CD4-positive, CD25-positive, alpha-beta regulatory T cell (primary cell): ENCODE measurements at regions not wholly inside any gene's neighbourhood (a gene's known extent, or its start where the extent isn't known, plus 50 kb on each side); places are given as distances from the start of the nearest gene placed in this dataset.
A peak's percentile ranks its signal among the peaks of the same experiment; 100 is the strongest.

Source experiments
- ATAC-seq, 2 donors: fragments of 150-1000 bp; cut with Tn5 transposase; one replicate each; pipeline ENCODE4 v1.10.0; 2021; ENCODE audit warnings: low read depth in 2 of 2, moderate number of reproducible peaks in 2 of 2, moderate library complexity in 1 of 2
- DNase-seq, 3 donors: peaks; one replicate each; pipeline versions ENCODE4 v3.0.0 to v3.0.0-alpha.2; 2012 to 2022; ENCODE audit warnings: mixed read lengths in 1 of 3
- H3K27ac ChIP-seq: one replicate; pipeline ENCODE4 v1.7.0; 2013; ENCODE audit warnings: mild to moderate bottlenecking, low read length; ENCODE audit not compliant: insufficient read depth, poor library complexity, severe bottlenecking
- H3K27me3 ChIP-seq: one replicate; pipeline ENCODE4 v1.7.0; 2013; ENCODE audit warnings: low read length; ENCODE audit not compliant: control insufficient read depth, insufficient read depth
- H3K36me3 ChIP-seq: one replicate; pipeline ENCODE4 v1.7.0; 2013; ENCODE audit warnings: mild to moderate bottlenecking, low read length, moderate library complexity; ENCODE audit not compliant: control insufficient read depth, insufficient read depth
- H3K4me1 ChIP-seq: 2 replicates; pipeline ENCODE4 v1.7.0; 2013; ENCODE audit warnings: mild to moderate bottlenecking, low read length; ENCODE audit not compliant: insufficient read depth, control insufficient read depth, poor library complexity, severe bottlenecking
- H3K4me3 ChIP-seq: one replicate; pipeline ENCODE4 v1.7.0; 2013; ENCODE audit warnings: low read depth, mild to moderate bottlenecking, low read length, moderate library complexity
- H3K9me3 ChIP-seq, 2 experiments: 1 replicate in 1 of 2; 2 replicates in 1 of 2; pipeline ENCODE4 v1.7.0; 2013; ENCODE audit warnings: low read length in 2 of 2, mild to moderate bottlenecking in 1 of 2, moderate library complexity in 1 of 2; ENCODE audit not compliant: control insufficient read depth in 2 of 2
- H3K27ac Mint-ChIP-seq, 3 donors: one replicate each; pipeline ENCODE4 v1.8.0; 2020 to 2022; ENCODE audit warnings: mild to moderate bottlenecking in 3 of 3, mixed read lengths in 3 of 3, moderate library complexity in 2 of 3
- H3K27me3 Mint-ChIP-seq: one replicate; pipeline ENCODE4 v1.8.0; 2022; ENCODE audit warnings: mild to moderate bottlenecking, mixed read lengths
- H3K36me3 Mint-ChIP-seq: one replicate; pipeline ENCODE4 v1.8.0; 2020; ENCODE audit warnings: mixed read lengths
- H3K4me1 Mint-ChIP-seq, 4 donors: one replicate each; pipeline ENCODE4 v1.8.0; 2020 to 2022; ENCODE audit warnings: mixed read lengths in 4 of 4, mild to moderate bottlenecking in 1 of 4
- H3K4me3 Mint-ChIP-seq, 4 donors: one replicate each; pipeline ENCODE4 v1.8.0; 2020 to 2022; ENCODE audit warnings: mild to moderate bottlenecking in 4 of 4, mixed read lengths in 4 of 4, moderate library complexity in 3 of 4
- H3K9me3 Mint-ChIP-seq, 7 donors: one replicate each; pipeline ENCODE4 v1.8.0; 2020 to 2022; ENCODE audit warnings: mixed read lengths in 7 of 7, mild to moderate bottlenecking in 3 of 7, moderate library complexity in 2 of 7

DNA sequence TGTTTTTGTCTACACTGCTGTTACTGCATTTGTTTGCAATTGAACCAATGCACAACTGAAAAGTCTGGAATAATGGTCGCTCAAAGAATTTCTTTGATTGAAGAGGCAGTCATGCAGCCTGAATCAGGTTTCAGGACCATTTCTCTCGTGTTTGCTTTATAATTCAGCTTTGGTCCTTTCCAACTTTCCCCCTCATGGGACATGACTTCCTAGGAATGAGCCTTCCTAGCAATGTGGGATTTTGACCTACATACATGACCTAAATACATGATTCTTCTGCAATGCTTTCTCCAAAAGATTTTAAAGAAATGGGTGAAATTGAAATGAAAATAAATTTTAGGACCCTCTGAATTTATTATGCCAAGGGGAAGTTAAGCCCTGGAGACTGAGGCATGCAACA lies 197.4 kb downstream of the MREG start:
- H3K27me3 Mint-ChIP-seq = peaks cover 13% of the 10 kb centered on the region
- H3K36me3 Mint-ChIP-seq = no peaks in the 10 kb centered on the region
- DNase-seq (no peak), ATAC-seq (no peak)
- H3K9me3 Mint-ChIP-seq = peaks cover 0 to 10% (median 0%) of the 10 kb centered on the region in 7 donors
- no peak overlapping the region for H3K4me3 Mint-ChIP-seq
- Histone ChIP-seq H3K4me1 (no peaks in the 10 kb centered on the region), H3K4me3 (no peak overlapping the region), H3K36me3 (no peaks in the 10 kb centered on the region), H3K27ac (no peak overlapping the region), H3K27me3 (peaks cover 6% of the 10 kb centered on the region), H3K9me3 (no peaks in the 10 kb centered on the region)
- peaks cover 0 to 5% (median 0%) of the 10 kb centered on the region in 4 donors for H3K4me1 Mint-ChIP-seq
- H3K27ac Mint-ChIP-seq = no peak overlapping the region

- Mint-ChIP-seq H3K4me1 (peaks cover 0 to 5% (median 0%) of the 10 kb centered on the region in 4 donors), H3K27me3 (peaks cover 19% of the 10 kb centered on the region), H3K27ac (no peak overlapping the region), H3K9me3 (peaks cover 0 to 2% (median 0%) of the 10 kb centered on the region in 7 donors), H3K4me3 (no peak overlapping the region), H3K36me3 (no peaks in the 10 kb centered on the region)
- ATAC-seq (no peak), DNase-seq (no peak)
- H3K36me3 ChIP-seq = no peaks in the 10 kb centered on the region
- no peaks in the 10 kb centered on the region for H3K9me3 ChIP-seq
- H3K27ac ChIP-seq = no peak overlapping the region
- peaks cover 6% of the 10 kb centered on the region for H3K27me3 ChIP-seq
- no peaks in the 10 kb centered on the region for H3K4me1 ChIP-seq
- H3K4me3 ChIP-seq = no peak overlapping the region
Measured at GRCh38 chr2:215812966-215813365, 200.4 kb downstream of the MREG start.

DNA sequence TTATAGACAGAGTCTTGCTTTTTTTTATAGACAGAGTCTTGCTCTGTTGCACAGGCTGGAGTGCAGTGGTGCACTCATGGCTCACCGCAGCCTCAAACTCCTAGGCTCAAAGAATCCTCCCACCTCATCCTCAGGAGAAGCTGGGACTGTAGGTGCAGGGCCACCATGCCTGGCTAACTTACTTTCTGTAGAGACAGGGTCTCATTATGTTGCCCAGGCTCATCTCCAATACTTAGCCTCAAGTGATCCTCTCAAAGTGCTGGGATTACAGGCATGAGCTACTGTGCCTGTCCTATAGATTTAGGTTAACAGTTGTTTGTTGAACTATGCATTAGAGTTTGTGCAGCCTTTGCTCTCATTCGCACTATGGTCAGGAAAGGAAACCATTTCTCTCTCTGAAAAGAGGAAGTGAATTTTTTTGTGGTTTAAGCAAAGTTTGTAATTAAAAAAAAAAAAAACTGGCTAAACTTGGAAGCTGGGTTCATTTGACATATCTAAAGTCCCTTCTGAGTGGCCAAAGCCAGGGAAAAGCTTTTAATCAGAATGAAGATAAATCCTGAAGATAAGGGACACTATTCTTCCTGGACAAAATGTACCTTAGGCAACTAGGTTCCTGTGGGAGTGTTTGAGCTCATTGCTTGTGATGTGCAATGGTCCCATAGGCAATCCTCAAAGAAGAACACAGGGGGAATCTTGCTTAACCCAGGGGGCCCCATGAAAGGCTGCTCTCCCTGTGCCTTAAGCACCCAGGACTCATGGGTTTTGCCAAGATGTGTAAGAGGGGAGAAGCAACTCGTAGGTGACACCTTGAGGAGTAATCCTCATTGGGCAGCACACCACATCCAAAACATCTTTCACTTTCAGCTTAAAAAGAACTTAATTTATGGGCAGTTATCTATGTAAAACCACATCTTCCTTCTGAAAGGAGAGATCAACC lies 201.7 kb downstream of the MREG start:
- Mint-ChIP-seq H3K36me3 (no peaks in the 10 kb centered on the region), H3K4me1 (peaks cover 0 to 5% (median 0%) of the 10 kb centered on the region in 4 donors), H3K27ac (no peak overlapping the region), H3K27me3 (peaks cover 12% of the 10 kb centered on the region), H3K4me3 (peak overlapping the region in 1 of 4 donors; percentile 63), H3K9me3 (peaks cover 0 to 2% (median 0%) of the 10 kb centered on the region in 7 donors)
- Histone ChIP-seq H3K27ac (no peak overlapping the region), H3K9me3 (no peaks in the 10 kb centered on the region), H3K27me3 (peaks cover 2% of the 10 kb centered on the region), H3K4me1 (no peaks in the 10 kb centered on the region), H3K4me3 (no peak overlapping the region), H3K36me3 (no peaks in the 10 kb centered on the region)
- DNase-seq = no peak
- ATAC-seq = peak in 1 of 2 donors; percentile 39

DNA sequence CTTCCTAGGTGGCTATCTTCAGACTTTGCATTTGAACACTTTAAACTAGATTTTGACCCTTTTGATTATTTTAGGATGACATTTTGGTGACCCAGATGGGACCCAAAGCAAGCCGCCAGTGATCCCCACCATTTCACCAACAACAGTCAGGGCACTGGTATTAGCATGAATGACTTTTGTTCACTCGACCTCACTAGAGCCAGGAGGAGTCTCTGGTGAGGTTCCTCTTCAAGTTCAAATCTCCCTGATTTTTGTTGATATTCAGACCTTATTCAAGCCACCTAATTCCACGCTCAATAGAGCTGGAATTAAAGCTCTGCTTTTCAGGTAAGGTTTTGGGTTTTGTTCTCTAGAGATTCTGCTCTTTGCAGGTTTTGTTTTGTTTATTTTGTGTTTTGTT lies 202.3 kb downstream of the MREG start:
- Histone ChIP-seq H3K36me3 (no peaks in the 10 kb centered on the region), H3K4me1 (no peaks in the 10 kb centered on the region), H3K4me3 (no peak overlapping the region), H3K27me3 (peaks cover 2% of the 10 kb centered on the region), H3K27ac (no peak overlapping the region), H3K9me3 (no peaks in the 10 kb centered on the region)
- H3K9me3 Mint-ChIP-seq = peaks cover 0 to 2% (median 0%) of the 10 kb centered on the region in 7 donors
- DNase-seq = no peak
- peaks cover 0 to 5% (median 0%) of the 10 kb centered on the region in 4 donors for H3K4me1 Mint-ChIP-seq
- ATAC-seq = no peak
- H3K27me3 Mint-ChIP-seq = peaks cover 6% of the 10 kb centered on the region
- no peaks in the 10 kb centered on the region for H3K36me3 Mint-ChIP-seq
- H3K4me3 Mint-ChIP-seq = peak overlapping the region in 1 of 4 donors; percentile 63
- no peak overlapping the region for H3K27ac Mint-ChIP-seq

- no peaks in the 10 kb centered on the region for H3K9me3 ChIP-seq
- ATAC-seq = no peak
- H3K36me3 ChIP-seq = no peaks in the 10 kb centered on the region
- Mint-ChIP-seq H3K27ac (no peak overlapping the region), H3K4me1 (peaks cover 0 to 5% (median 0%) of the 10 kb centered on the region in 4 donors), H3K36me3 (no peaks in the 10 kb centered on the region), H3K27me3 (peaks cover 6% of the 10 kb centered on the region), H3K9me3 (peaks cover 0 to 2% (median 0%) of the 10 kb centered on the region in 7 donors), H3K4me3 (no peak overlapping the region)
- DNase-seq = no peak
- H3K4me3 ChIP-seq = no peak overlapping the region
- no peaks in the 10 kb centered on the region for H3K4me1 ChIP-seq
- H3K27ac ChIP-seq = no peak overlapping the region
- H3K27me3 ChIP-seq = no peaks in the 10 kb centered on the region
Measured at GRCh38 chr2:215808996-215809395, 204.4 kb downstream of the MREG start.

GRCh38 chr2:215808194-215808593 lies 205.2 kb downstream of the MREG start:
- no peak overlapping the region for H3K27ac Mint-ChIP-seq
- no peak overlapping the region for H3K4me3 Mint-ChIP-seq
- Histone ChIP-seq H3K9me3 (no peaks in the 10 kb centered on the region), H3K27ac (no peak overlapping the region), H3K4me1 (no peaks in the 10 kb centered on the region), H3K27me3 (no peaks in the 10 kb centered on the region), H3K36me3 (no peaks in the 10 kb centered on the region), H3K4me3 (no peak overlapping the region)
- H3K27me3 Mint-ChIP-seq = peaks cover 6% of the 10 kb centered on the region
- H3K9me3 Mint-ChIP-seq = peaks cover 0 to 2% (median 0%) of the 10 kb centered on the region in 7 donors
- DNase-seq = no peak
- no peak for ATAC-seq
- no peaks in the 10 kb centered on the region for H3K36me3 Mint-ChIP-seq
- peaks cover 0 to 5% (median 0%) of the 10 kb centered on the region in 4 donors for H3K4me1 Mint-ChIP-seq

DNA sequence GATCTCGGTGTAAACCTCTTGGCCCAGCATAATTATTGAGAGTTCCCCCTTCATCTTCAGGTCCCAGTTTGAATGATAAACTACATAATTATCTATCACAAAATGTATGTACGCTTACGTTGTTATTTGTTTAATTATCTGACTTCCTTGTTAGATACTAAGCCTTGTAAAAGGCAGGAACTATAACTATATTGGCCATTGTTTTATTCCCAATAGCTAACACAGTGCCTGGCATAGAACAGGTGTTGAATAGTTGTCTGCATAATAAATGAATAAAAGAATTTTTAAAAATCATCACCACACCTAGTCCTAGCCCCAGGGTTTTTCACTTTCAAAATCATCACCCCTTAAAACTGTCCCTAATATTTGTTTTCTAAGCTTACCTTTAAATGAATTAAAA lies 207.9 kb downstream of the MREG start:
- Mint-ChIP-seq H3K9me3 (peaks cover 0 to 2% (median 0%) of the 10 kb centered on the region in 7 donors), H3K36me3 (no peaks in the 10 kb centered on the region), H3K4me1 (no peaks in the 10 kb centered on the region), H3K4me3 (no peak overlapping the region), H3K27ac (no peak overlapping the region), H3K27me3 (peaks cover 6% of the 10 kb centered on the region)
- Histone ChIP-seq H3K4me3 (no peak overlapping the region), H3K36me3 (no peaks in the 10 kb centered on the region), H3K27ac (no peak overlapping the region), H3K4me1 (no peaks in the 10 kb centered on the region), H3K9me3 (no peaks in the 10 kb centered on the region), H3K27me3 (no peaks in the 10 kb centered on the region)
- no peak for DNase-seq
- no peak for ATAC-seq

DNA sequence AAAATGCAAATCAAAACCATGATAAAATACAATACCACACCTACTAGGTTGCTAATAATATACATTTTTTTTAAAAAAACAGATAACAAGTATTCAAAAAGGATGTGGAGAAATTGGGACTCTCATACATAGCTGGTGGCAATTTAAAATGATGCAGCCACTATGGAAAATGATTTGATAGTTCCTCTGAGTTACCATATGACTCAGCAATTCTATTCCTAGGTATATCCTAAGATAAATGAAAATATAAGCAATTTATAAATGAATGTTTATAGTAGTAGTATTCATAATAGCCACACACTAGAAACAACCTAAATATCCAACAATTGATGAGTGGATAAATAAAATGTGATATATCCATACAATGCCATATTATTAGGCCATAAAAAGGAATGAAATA lies 210.2 kb downstream of the MREG start:
- Mint-ChIP-seq H3K27ac (no peak overlapping the region), H3K36me3 (no peaks in the 10 kb centered on the region), H3K4me3 (no peak overlapping the region), H3K4me1 (no peaks in the 10 kb centered on the region), H3K27me3 (peaks cover 2% of the 10 kb centered on the region), H3K9me3 (no peaks in the 10 kb centered on the region)
- no peak overlapping the region for H3K27ac ChIP-seq
- H3K9me3 ChIP-seq = no peaks in the 10 kb centered on the region
- H3K27me3 ChIP-seq = no peaks in the 10 kb centered on the region
- H3K4me1 ChIP-seq = no peaks in the 10 kb centered on the region
- H3K4me3 ChIP-seq = no peak overlapping the region
- no peaks in the 10 kb centered on the region for H3K36me3 ChIP-seq
- ATAC-seq (no peak), DNase-seq (no peak)
